ENCODE measurements at regions not wholly inside any gene's neighbourhood (a gene's known extent, or its start where the extent isn't known, plus 50 kb on each side); places are given as distances from the start of the nearest gene placed in this dataset.
A peak's percentile ranks its signal among the peaks of the same experiment; 100 is the strongest.

DNA sequence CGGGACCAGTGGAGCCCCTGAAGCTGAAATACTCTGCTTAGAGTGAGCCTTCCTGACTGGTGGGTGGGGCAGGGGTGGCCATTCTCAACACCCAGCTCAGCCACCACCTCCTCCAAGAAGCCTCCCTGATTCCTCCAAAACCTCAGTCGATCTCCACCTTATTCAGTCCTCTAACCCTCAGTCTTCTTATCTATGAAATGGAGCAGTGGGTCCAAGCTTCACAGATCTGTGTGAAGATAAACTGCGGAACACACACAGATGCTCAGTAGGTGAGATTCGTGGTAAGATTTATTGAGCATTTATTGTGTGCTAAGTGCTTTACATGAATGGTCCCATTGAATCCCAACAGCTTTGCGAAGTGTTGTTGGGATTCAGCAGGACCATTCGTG, 93.1 kb upstream of the RUNX3 start:
- no peak overlapping the region for H3K56ac ChIP-seq (ENCODE audit: low read length)
- H2BK120ac ChIP-seq (ENCODE audit: low read depth, low read length), result no peak overlapping the region
- H3K4me2 ChIP-seq (ENCODE audit: low read length), result no peak overlapping the region
- H3K23ac ChIP-seq (ENCODE audit: low read length), result no peak overlapping the region
- no peak overlapping the region for H3K27ac ChIP-seq (ENCODE audit: low read depth, low read length)
- H2AK5ac ChIP-seq (ENCODE audit: low read length), result no peak overlapping the region
- no peak overlapping the region for H4K8ac ChIP-seq (ENCODE audit: low read depth, low read length)
- no peak overlapping the region for H3K4me3 ChIP-seq (ENCODE audit: low read length)
- no peak overlapping the region for H3K18ac ChIP-seq (ENCODE audit: low read length)
- H3K4me1 ChIP-seq (ENCODE audit: control insufficient read depth, low read depth, low read length), result peaks cover 11% of the 10 kb centered on the region
- H3K27me3 ChIP-seq (ENCODE audit: insufficient read depth, low read length, poor library complexity), result no peaks in the 10 kb centered on the region
- H2BK5ac ChIP-seq (ENCODE audit: low read length), result no peak overlapping the region
- no peaks in the 10 kb centered on the region for H3K36me3 ChIP-seq (ENCODE audit: control insufficient read depth, insufficient read depth, low read length)
- no peak overlapping the region for H2BK15ac ChIP-seq (replicated peaks; ENCODE audit: low read depth)
- DNase-seq, result no peak
- H3K4ac ChIP-seq (ENCODE audit: low read depth, low read length), result no peak overlapping the region
- H3K79me2 ChIP-seq (ENCODE audit: control insufficient read depth, insufficient read depth, low read length), result no peaks in the 10 kb centered on the region
- no peak overlapping the region for H3K9ac ChIP-seq (ENCODE audit: low read length)
- WGBS (ENCODE audit: extremely low coverage, insufficient coverage, low lambda C conversion rate), result no CpG with 5 or more reads among the region's 6 CpGs
- no peak overlapping the region for H4K5ac ChIP-seq (ENCODE audit: low read length)
- H3K79me1 ChIP-seq (ENCODE audit: low read length), result no peaks in the 10 kb centered on the region

DNA sequence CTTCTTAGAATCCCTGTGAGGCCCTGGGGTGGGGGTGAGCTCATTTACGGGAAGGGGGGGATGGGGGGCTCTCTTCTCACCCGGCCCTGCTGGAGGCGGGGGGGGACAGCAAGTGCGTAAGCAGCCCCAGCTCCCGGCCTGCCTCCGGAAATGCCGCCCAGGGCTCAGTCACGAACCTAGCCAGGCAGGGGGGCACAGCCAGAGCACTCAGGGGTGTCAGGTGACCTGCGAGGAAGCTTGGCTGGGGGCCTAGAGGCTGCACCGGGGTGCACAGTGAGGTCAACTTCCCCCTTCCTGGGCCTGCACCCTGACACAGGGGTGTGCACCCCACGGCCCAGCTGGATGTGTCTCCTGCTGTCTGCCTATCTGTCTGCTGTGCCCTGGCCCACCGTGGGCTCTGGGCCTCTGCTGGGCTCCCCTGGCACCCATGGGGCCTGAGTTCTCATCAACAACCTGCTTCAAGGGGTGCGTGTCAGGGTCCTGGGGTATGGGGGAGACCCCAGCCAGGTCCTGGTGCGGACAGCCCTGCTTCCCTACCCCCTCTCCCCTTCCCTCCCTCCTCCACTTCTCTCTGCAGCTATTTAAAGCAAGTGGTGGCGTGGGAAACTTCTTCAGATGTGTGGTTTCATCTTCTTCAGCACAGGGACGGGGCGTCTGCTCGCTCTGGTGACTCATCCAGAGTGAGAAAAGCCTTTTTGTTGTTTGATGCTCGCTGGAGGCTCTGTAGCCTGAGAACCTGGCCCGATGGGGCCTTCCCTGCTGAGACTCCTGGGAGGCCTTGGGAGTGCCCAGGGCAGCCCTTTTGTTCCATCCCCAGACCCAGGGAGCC, 92.5 kb upstream of the RUNX3 start:
- no peaks in the 10 kb centered on the region for H3K27me3 ChIP-seq (ENCODE audit: insufficient read depth, low read length, poor library complexity)
- no peak overlapping the region for H3K18ac ChIP-seq (ENCODE audit: low read length)
- no peak overlapping the region for H3K23ac ChIP-seq (ENCODE audit: low read length)
- no peak overlapping the region for H2BK5ac ChIP-seq (ENCODE audit: low read length)
- no peaks in the 10 kb centered on the region for H3K79me2 ChIP-seq (ENCODE audit: control insufficient read depth, insufficient read depth, low read length)
- no peak overlapping the region for H3K4me2 ChIP-seq (ENCODE audit: low read length)
- peak overlapping the region; percentile 69 for H3K56ac ChIP-seq (ENCODE audit: low read length)
- H4K8ac ChIP-seq (ENCODE audit: low read depth, low read length), result no peak overlapping the region
- H2BK120ac ChIP-seq (ENCODE audit: low read depth, low read length), result no peak overlapping the region
- no peak overlapping the region for H3K4me3 ChIP-seq (ENCODE audit: low read length)
- H3K4ac ChIP-seq (ENCODE audit: low read depth, low read length), result no peak overlapping the region
- H3K9ac ChIP-seq (ENCODE audit: low read length), result no peak overlapping the region
- no CpG with 5 or more reads among the region's 20 CpGs for WGBS (ENCODE audit: extremely low coverage, insufficient coverage, low lambda C conversion rate)
- DNase-seq, result peak; percentile 91
- H3K36me3 ChIP-seq (ENCODE audit: control insufficient read depth, insufficient read depth, low read length), result no peaks in the 10 kb centered on the region
- H3K27ac ChIP-seq (ENCODE audit: low read depth, low read length), result peak overlapping the region; percentile 50
- no peak overlapping the region for H2BK15ac ChIP-seq (replicated peaks; ENCODE audit: low read depth)
- no peak overlapping the region for H2AK5ac ChIP-seq (ENCODE audit: low read length)
- H4K5ac ChIP-seq (ENCODE audit: low read length), result no peak overlapping the region
- no peaks in the 10 kb centered on the region for H3K79me1 ChIP-seq (ENCODE audit: low read length)
- H3K4me1 ChIP-seq (ENCODE audit: control insufficient read depth, low read depth, low read length), result peaks cover 13% of the 10 kb centered on the region

DNA sequence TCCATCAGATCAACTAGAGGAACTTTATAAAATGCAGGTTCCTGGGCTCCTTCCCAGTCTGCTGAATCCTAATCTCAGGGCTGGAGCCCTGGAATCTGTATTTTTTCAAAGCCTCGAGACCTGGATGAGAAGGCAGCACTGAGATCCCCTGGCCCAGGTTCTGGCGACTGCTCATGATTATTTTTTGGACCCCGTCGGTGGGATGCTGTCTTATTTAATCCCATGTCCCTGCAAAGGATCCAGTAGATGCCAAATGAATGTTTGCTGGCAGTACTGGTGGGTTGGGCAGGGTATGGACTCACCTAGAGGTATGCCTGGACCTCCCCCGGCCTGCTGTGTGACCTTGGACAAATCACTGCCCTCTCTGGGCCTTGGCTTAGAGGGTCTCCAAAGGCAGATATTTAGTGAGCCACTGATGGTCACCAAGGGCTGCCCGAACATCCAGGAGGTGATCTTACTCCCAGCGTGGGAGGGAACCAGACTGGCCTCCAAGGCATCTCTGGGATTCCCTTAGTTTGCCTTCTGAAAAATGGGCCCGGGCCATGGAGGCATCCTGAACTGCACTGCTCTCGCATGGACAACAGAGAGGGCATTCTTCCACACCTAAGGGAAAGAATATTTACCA, 91.6 kb upstream of the RUNX3 start:
- no peak overlapping the region for H2AK5ac ChIP-seq (ENCODE audit: low read length)
- H2BK5ac ChIP-seq (ENCODE audit: low read length), result no peak overlapping the region
- H3K36me3 ChIP-seq (ENCODE audit: control insufficient read depth, insufficient read depth, low read length), result no peaks in the 10 kb centered on the region
- H2BK15ac ChIP-seq (replicated peaks; ENCODE audit: low read depth), result no peak overlapping the region
- H3K23ac ChIP-seq (ENCODE audit: low read length), result no peak overlapping the region
- no peaks in the 10 kb centered on the region for H3K79me2 ChIP-seq (ENCODE audit: control insufficient read depth, insufficient read depth, low read length)
- H2BK120ac ChIP-seq (ENCODE audit: low read depth, low read length), result no peak overlapping the region
- WGBS (ENCODE audit: extremely low coverage, insufficient coverage, low lambda C conversion rate), result no CpG with 5 or more reads among the region's 9 CpGs
- H3K56ac ChIP-seq (ENCODE audit: low read length), result no peak overlapping the region
- H3K4me2 ChIP-seq (ENCODE audit: low read length), result no peak overlapping the region
- no peak overlapping the region for H4K8ac ChIP-seq (ENCODE audit: low read depth, low read length)
- no peak overlapping the region for H3K27ac ChIP-seq (ENCODE audit: low read depth, low read length)
- no peak overlapping the region for H3K4me3 ChIP-seq (ENCODE audit: low read length)
- H3K9ac ChIP-seq (ENCODE audit: low read length), result no peak overlapping the region
- no peaks in the 10 kb centered on the region for H3K79me1 ChIP-seq (ENCODE audit: low read length)
- H3K4ac ChIP-seq (ENCODE audit: low read depth, low read length), result no peak overlapping the region
- peaks cover 13% of the 10 kb centered on the region for H3K4me1 ChIP-seq (ENCODE audit: control insufficient read depth, low read depth, low read length)
- H4K5ac ChIP-seq (ENCODE audit: low read length), result no peak overlapping the region
- peak; percentile 49 for DNase-seq
- H3K18ac ChIP-seq (ENCODE audit: low read length), result no peak overlapping the region
- no peaks in the 10 kb centered on the region for H3K27me3 ChIP-seq (ENCODE audit: insufficient read depth, low read length, poor library complexity)

DNA sequence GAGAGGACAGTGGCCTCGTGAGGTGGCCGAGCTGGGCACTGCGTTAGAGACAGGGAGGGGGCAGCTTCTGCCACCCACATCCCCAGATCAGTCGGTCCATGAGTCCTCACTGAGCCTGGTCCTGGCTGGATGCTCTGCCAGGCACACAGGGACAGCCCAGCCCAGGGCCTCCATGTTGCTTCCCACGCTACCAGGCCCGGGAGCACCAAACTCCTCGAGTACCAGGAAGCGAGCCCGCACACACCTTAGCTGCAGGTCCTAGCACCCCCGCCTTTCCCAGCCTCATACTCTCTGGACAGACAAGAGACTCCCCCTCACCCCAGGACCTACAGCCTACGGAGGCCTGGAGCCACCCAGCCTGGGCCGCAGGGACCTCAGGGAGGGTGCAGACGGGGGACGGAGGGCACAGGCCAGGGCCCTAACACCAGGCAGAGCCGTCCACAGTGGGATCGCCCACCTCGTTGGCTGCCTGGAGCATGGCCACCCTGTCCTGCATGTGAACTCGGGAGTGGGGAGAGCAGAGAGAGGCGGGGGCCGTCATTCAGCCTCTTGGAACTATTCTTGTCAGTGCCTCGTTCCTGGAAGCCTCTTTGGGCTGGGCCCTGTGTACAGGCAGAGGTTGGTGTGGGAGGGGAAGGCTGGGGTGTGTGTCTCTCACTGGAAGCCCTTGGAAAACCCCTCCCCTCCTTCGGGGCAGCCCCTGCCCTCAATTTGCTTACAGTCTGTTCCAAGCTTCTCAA, 90.9 kb upstream of the RUNX3 start:
- Histone ChIP-seq H2BK5ac (ENCODE audit: low read length) (peak overlapping the region; percentile 30), H3K79me1 (ENCODE audit: low read length) (no peaks in the 10 kb centered on the region), H3K27me3 (ENCODE audit: insufficient read depth, low read length, poor library complexity) (no peaks in the 10 kb centered on the region), H4K8ac (ENCODE audit: low read depth, low read length) (no peak overlapping the region), H2BK120ac (ENCODE audit: low read depth, low read length) (no peak overlapping the region), H3K4me1 (ENCODE audit: control insufficient read depth, low read depth, low read length) (peaks cover 13% of the 10 kb centered on the region), H3K4ac (ENCODE audit: low read depth, low read length) (no peak overlapping the region), H4K5ac (ENCODE audit: low read length) (no peak overlapping the region), H3K27ac (ENCODE audit: low read depth, low read length) (no peak overlapping the region), H2BK15ac (replicated peaks; ENCODE audit: low read depth) (no peak overlapping the region), H3K79me2 (ENCODE audit: control insufficient read depth, insufficient read depth, low read length) (no peaks in the 10 kb centered on the region), H3K9ac (ENCODE audit: low read length) (no peak overlapping the region), H3K18ac (ENCODE audit: low read length) (no peak overlapping the region), H3K36me3 (ENCODE audit: control insufficient read depth, insufficient read depth, low read length) (no peaks in the 10 kb centered on the region), H2AK5ac (ENCODE audit: low read length) (no peak overlapping the region), H3K4me3 (ENCODE audit: low read length) (no peak overlapping the region), H3K23ac (ENCODE audit: low read length) (no peak overlapping the region), H3K4me2 (ENCODE audit: low read length) (no peak overlapping the region), H3K56ac (ENCODE audit: low read length) (peak overlapping the region; percentile 59)
- DNase-seq, result no peak
- WGBS (ENCODE audit: extremely low coverage, insufficient coverage, low lambda C conversion rate), result no CpG with 5 or more reads among the region's 22 CpGs

DNA sequence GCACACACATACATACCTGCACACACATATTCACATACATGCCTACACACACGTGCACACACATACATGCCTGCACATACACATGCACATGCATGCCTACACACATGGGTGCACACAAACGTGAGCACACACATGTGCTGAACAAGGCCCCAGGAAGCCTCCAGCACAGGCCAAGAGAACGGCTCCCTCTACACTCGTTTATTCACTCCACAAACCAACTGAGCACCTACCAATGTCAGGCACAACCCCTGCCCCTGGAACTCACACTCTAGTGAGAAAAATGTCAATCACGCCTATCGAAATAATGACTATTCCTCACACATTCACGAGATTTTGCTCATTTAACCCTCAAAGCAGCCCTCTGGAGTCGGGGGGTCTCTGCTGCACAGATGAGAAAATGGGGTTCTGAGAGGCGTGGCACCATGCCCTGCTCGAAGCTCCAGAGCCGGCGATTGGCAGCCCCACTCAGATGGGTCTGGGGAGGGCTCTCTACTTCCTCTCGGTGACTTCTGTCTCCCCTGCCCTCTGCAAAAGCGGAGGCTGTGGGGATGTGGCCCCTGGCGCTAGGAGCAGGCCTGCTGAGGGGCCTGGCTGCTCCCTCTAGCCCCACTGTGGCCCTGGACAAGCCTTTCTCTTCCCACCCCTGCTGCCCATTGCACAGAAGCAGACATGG, 90.2 kb upstream of the RUNX3 start:
- H3K9ac ChIP-seq (ENCODE audit: low read length), result no peak overlapping the region
- H3K79me1 ChIP-seq (ENCODE audit: low read length), result no peaks in the 10 kb centered on the region
- H2AK5ac ChIP-seq (ENCODE audit: low read length), result no peak overlapping the region
- no peak overlapping the region for H4K8ac ChIP-seq (ENCODE audit: low read depth, low read length)
- no peaks in the 10 kb centered on the region for H3K79me2 ChIP-seq (ENCODE audit: control insufficient read depth, insufficient read depth, low read length)
- H3K27me3 ChIP-seq (ENCODE audit: insufficient read depth, low read length, poor library complexity), result no peaks in the 10 kb centered on the region
- no peak overlapping the region for H3K27ac ChIP-seq (ENCODE audit: low read depth, low read length)
- no peak for DNase-seq
- WGBS (ENCODE audit: extremely low coverage, insufficient coverage, low lambda C conversion rate), result no CpG with 5 or more reads among the region's 15 CpGs
- H3K4me3 ChIP-seq (ENCODE audit: low read length), result no peak overlapping the region
- peaks cover 13% of the 10 kb centered on the region for H3K4me1 ChIP-seq (ENCODE audit: control insufficient read depth, low read depth, low read length)
- no peak overlapping the region for H3K18ac ChIP-seq (ENCODE audit: low read length)
- no peak overlapping the region for H3K4ac ChIP-seq (ENCODE audit: low read depth, low read length)
- H4K5ac ChIP-seq (ENCODE audit: low read length), result no peak overlapping the region
- H2BK5ac ChIP-seq (ENCODE audit: low read length), result peak overlapping the region; percentile 30
- no peak overlapping the region for H2BK120ac ChIP-seq (ENCODE audit: low read depth, low read length)
- H3K4me2 ChIP-seq (ENCODE audit: low read length), result no peak overlapping the region
- H2BK15ac ChIP-seq (replicated peaks; ENCODE audit: low read depth), result no peak overlapping the region
- H3K23ac ChIP-seq (ENCODE audit: low read length), result no peak overlapping the region
- H3K56ac ChIP-seq (ENCODE audit: low read length), result peak overlapping the region; percentile 59
- H3K36me3 ChIP-seq (ENCODE audit: control insufficient read depth, insufficient read depth, low read length), result no peaks in the 10 kb centered on the region
